Fibroblast of lung (primary cell): ENCODE measurements at regions not wholly inside any gene's neighbourhood (a gene's known extent, or its start where the extent isn't known, plus 50 kb on each side); places are given as distances from the start of the nearest gene placed in this dataset.

Experiments
- DNase-seq, 2 donors: peaks; one replicate each; pipeline versions ENCODE4 v3.0.0 to v3.0.0-alpha.2; 2010; ENCODE audit warnings: low read depth in 2 of 2
- H2AFZ ChIP-seq: 2 replicates; pipeline ENCODE4 v1.5.1; 2012; ENCODE audit warnings: low read length, control low read depth, inconsistent platforms
- H3K27ac ChIP-seq: 2 replicates; pipeline ENCODE4 v1.5.1; 2011; ENCODE audit warnings: low read length, control low read depth; ENCODE audit not compliant: insufficient read depth
- H3K27me3 ChIP-seq: 2 replicates; pipeline ENCODE4 v1.5.1; 2011; ENCODE audit warnings: mild to moderate bottlenecking, low read length; ENCODE audit not compliant: control insufficient read depth, insufficient read depth
- H3K36me3 ChIP-seq: 2 replicates; pipeline ENCODE4 v1.5.1; 2011; ENCODE audit warnings: low read length; ENCODE audit not compliant: control insufficient read depth, insufficient read depth
- H3K4me1 ChIP-seq: 2 replicates; pipeline ENCODE4 v1.5.1; 2011; ENCODE audit warnings: low read length; ENCODE audit not compliant: control insufficient read depth, insufficient read depth; ENCODE audit errors: extremely low read depth
- H3K4me2 ChIP-seq: 2 replicates; pipeline ENCODE4 v1.5.1; 2011; ENCODE audit warnings: low read length, control low read depth; ENCODE audit not compliant: insufficient read depth; ENCODE audit errors: extremely low read depth
- H3K4me3 ChIP-seq, 4 experiments: fragments of 200-600 bp in 1 of 4; sonication (generic) in 1 of 4; replicated peaks in 1 of 4; 2 replicates each; pipeline ENCODE4 v1.5.1; 2011 to 2016; ENCODE audit warnings: low read length in 4 of 4, low read depth in 3 of 4, mild to moderate bottlenecking in 3 of 4, control low read depth in 2 of 4, inconsistent platforms in 1 of 4, mixed read lengths in 1 of 4; ENCODE audit not compliant: insufficient read depth in 1 of 4; ENCODE audit errors: control extremely low read depth in 1 of 4
- H3K79me2 ChIP-seq: 2 replicates; pipeline ENCODE4 v1.5.1; 2012; ENCODE audit warnings: mild to moderate bottlenecking, low read length, inconsistent platforms; ENCODE audit not compliant: control insufficient read depth, insufficient read depth
- H3K9ac ChIP-seq: 2 replicates; pipeline ENCODE4 v1.5.1; 2011; ENCODE audit warnings: mild to moderate bottlenecking, low read length, control low read depth; ENCODE audit not compliant: insufficient read depth
- H3K9me3 ChIP-seq: 2 replicates; pipeline ENCODE4 v1.5.1; 2012; ENCODE audit warnings: low read depth, low read length; ENCODE audit not compliant: control insufficient read depth, insufficient read depth
- H4K20me1 ChIP-seq: 2 replicates; pipeline ENCODE4 v1.5.1; 2011; ENCODE audit warnings: low read length; ENCODE audit not compliant: control insufficient read depth, insufficient read depth; ENCODE audit errors: extremely low read depth
- EZH2 ChIP-seq: IDR thresholded peaks from 2 replicates; pipeline ENCODE4 v1.5.1; 2012; ENCODE audit warnings: low read length, control low read depth, mild to moderate bottlenecking; ENCODE audit errors: missing control alignments
- TF ChIP-seq, protein P1 (sequence below), 2 donors: IDR thresholded peaks in 1 of 2; conservative IDR thresholded peaks in 1 of 2; 1 replicate in 1 of 2; 2 replicates in 1 of 2; pipeline ENCODE4 v1.5.1; 2011 to 2012; ENCODE audit warnings: low read length in 2 of 2, control low read depth in 1 of 2, inconsistent platforms in 1 of 2, low read depth in 1 of 2, mild to moderate bottlenecking in 1 of 2

DNA sequence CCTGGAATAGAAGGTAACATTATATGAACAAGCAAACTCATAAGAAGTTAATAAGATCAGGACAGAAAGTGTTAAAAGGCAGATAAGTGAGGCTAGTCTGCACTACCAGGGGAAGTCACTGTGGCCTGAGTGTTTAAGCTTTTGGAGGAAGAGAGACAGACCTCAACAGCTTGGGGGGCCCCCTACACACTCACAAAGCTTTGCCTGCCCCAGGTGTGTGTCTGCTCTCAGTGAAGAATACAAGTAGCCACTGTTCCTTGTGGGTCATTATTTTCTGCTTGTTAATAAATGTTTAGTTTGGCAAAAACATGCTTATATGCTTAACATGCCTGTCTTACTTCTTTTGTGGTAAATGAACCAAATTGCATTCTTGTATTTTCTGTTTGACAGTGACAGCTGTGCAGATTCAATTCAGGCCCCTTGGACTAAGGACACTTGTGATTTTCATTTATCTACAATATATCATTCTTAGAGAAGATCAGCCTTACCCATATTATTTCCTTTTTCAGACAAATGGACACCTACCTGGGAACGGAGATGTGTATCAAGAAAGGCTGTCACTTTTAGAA is 50.7 kb upstream of the C12orf71 start:
- no peak overlapping the region for H3K9ac ChIP-seq
- H3K27ac ChIP-seq = no peak overlapping the region
- no peaks in the 10 kb centered on the region for H3K4me1 ChIP-seq
- H2AFZ ChIP-seq = no peak overlapping the region
- H3K4me3 ChIP-seq = no peak overlapping the region
- DNase-seq = no peak
- H4K20me1 ChIP-seq = no peaks in the 10 kb centered on the region
- H3K9me3 ChIP-seq = no peaks in the 10 kb centered on the region
- no peak for TF ChIP-seq EZH2
- TF ChIP-seq, protein P1, sequence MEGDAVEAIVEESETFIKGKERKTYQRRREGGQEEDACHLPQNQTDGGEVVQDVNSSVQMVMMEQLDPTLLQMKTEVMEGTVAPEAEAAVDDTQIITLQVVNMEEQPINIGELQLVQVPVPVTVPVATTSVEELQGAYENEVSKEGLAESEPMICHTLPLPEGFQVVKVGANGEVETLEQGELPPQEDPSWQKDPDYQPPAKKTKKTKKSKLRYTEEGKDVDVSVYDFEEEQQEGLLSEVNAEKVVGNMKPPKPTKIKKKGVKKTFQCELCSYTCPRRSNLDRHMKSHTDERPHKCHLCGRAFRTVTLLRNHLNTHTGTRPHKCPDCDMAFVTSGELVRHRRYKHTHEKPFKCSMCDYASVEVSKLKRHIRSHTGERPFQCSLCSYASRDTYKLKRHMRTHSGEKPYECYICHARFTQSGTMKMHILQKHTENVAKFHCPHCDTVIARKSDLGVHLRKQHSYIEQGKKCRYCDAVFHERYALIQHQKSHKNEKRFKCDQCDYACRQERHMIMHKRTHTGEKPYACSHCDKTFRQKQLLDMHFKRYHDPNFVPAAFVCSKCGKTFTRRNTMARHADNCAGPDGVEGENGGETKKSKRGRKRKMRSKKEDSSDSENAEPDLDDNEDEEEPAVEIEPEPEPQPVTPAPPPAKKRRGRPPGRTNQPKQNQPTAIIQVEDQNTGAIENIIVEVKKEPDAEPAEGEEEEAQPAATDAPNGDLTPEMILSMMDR (conservative IDR thresholded peaks at IDR 0.05 in 1 of 2, IDR thresholded peaks at IDR 0.05 in 1 of 2; ENCODE audit: low read depth in 1 of 2, low read length in 2 of 2) = no peak
- no peaks in the 10 kb centered on the region for H3K36me3 ChIP-seq
- no peaks in the 10 kb centered on the region for H3K27me3 ChIP-seq
- H3K79me2 ChIP-seq = no peaks in the 10 kb centered on the region
- no peak overlapping the region for H3K4me2 ChIP-seq

DNA sequence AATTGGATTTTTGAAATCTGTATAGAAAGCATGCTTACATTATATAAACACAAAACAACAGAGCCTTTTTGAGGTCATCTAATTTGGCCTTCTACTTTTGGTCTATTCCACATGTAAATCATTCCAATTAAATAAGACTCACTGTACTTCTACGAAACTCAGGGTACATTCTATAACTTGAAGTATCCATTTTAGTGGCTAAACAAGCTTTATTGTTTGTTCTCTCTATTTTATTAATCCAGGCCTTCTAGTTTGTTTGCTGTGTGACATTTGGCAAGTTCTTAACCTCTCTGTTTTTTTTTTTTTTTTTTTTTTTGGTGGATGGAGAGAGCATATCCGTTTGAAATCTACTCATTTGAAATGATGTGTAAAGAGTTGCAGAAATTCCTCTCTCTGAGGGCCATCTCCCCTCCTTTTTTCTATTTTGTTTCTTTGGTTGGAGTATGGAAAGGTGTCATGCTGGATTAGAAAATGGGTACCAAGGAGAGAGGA is 58.1 kb upstream of the C12orf71 start:
- H3K9ac ChIP-seq = no peak overlapping the region
- no peak for DNase-seq
- no peaks in the 10 kb centered on the region for H3K79me2 ChIP-seq
- H3K27me3 ChIP-seq = no peaks in the 10 kb centered on the region
- H2AFZ ChIP-seq = no peak overlapping the region
- H3K4me2 ChIP-seq = no peak overlapping the region
- H3K36me3 ChIP-seq = no peaks in the 10 kb centered on the region
- H3K9me3 ChIP-seq = no peaks in the 10 kb centered on the region
- H3K4me1 ChIP-seq = no peaks in the 10 kb centered on the region
- no peak overlapping the region for H3K4me3 ChIP-seq
- TF ChIP-seq, protein P1 (conservative IDR thresholded peaks at IDR 0.05 in 1 of 2, IDR thresholded peaks at IDR 0.05 in 1 of 2; ENCODE audit: low read depth in 1 of 2, low read length in 2 of 2) = no peak
- TF ChIP-seq EZH2 = no peak
- no peak overlapping the region for H3K27ac ChIP-seq
- no peaks in the 10 kb centered on the region for H4K20me1 ChIP-seq

DNA sequence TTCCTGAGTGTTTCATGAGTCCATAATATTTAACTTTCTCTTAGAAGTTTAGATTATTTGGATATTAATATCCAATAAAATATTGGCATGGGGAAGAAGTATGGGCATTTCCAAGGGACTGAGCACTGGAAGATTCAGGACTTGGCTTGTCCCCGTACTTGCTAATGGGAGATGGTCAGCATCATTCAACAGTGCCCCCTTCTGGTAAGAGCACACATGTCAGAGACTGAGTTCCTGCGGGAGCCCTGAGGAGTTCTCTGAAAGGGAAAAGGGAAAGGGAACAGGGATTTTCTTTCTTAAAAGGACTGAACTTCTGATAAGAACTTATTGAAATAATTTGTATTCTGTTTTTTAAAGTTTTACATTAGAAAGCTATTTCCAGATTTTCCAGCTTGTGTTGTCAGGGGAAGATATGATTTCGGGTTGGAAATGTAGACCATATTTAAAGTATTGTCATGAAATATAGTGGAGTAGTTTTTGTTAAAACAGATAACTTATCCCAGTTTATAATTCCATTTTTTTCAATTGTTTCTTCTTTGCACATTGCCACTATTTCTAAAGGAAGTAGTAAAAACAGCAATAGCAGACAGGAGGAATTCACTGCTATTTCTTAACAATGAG is 59.8 kb upstream of the C12orf71 start:
- no peak overlapping the region for H3K4me2 ChIP-seq
- no peak overlapping the region for H2AFZ ChIP-seq

More for the DNA sequence above, 59.8 kb upstream of the C12orf71 start:
- Histone ChIP-seq H3K4me1 (no peaks in the 10 kb centered on the region), H3K27me3 (no peaks in the 10 kb centered on the region), H4K20me1 (no peaks in the 10 kb centered on the region), H3K79me2 (no peaks in the 10 kb centered on the region), H3K4me3 (no peak overlapping the region), H3K9me3 (no peaks in the 10 kb centered on the region), H3K36me3 (no peaks in the 10 kb centered on the region), H3K9ac (no peak overlapping the region), H3K27ac (no peak overlapping the region)
- TF ChIP-seq EZH2 = no peak
- TF ChIP-seq, protein P1 (conservative IDR thresholded peaks at IDR 0.05 in 1 of 2, IDR thresholded peaks at IDR 0.05 in 1 of 2; ENCODE audit: low read depth in 1 of 2, low read length in 2 of 2) = peak; percentile 85 to 96
- DNase-seq = peak; percentile 70 to 89
